ENCODE measurements at regions not wholly inside any gene's neighbourhood (a gene's known extent, or its start where the extent isn't known, plus 50 kb on each side); places are given as distances from the start of the nearest gene placed in this dataset.

DNA sequence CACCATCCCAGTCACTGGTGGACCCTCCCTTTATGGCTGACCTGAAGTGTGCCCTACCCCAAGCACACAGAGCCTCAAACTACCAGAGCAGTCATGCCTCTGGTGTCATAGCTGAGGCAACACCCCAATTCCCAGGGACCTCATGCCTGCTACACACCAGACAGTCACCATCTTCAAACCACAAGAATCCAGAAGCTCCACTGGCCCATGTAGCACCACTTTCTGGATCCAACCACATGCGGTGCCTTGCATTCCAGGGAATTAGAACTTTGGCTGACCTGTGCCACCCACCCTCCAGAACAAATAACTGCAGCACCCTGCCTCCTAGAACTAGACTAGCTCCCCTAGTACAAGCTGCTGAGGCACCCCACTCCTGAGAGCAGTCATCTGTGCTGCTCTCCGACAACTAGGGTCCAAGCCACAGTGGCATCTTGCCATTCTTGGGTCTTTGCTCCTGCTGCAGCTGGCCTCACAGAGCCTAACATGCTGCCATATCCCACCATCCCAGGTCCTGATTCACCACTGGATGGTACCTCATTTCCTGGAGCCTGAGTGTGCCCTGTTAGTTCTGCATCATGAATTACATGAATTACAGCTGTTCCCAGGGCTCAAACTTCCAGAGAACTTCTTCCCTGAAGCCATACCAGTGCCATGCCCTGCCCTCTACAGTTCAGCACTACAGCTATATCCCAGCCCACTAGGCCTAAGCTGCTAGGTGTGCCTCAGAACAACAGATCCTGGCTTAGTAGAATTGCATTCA lies 243.8 kb upstream of the CHST9 start:
- H3K4me1 ChIP-seq, result no peaks in the 10 kb centered on the region
- no peak overlapping the region for H3K27ac ChIP-seq (replicated peaks in 1 of 4)
- intact Hi-C loops (cut with DNase I), result no loop called here
- TF ChIP-seq POLR2A (IDR thresholded peaks at IDR 0.05; ENCODE audit: low read depth) (no peak), POLR2AphosphoS5 (IDR thresholded peaks at IDR 0.05) (no peak), EP300 (IDR thresholded peaks at IDR 0.05) (no peak), CTCF (IDR thresholded peaks at IDR 0.05) (no peak)
- 90% methylated on average over 2 of the region's 2 CpGs for WGBS
- H3K4me3 ChIP-seq, result no peak overlapping the region
- no peaks in the 10 kb centered on the region for H3K36me3 ChIP-seq
- no peaks in the 10 kb centered on the region for H3K27me3 ChIP-seq
- no peak for DNase-seq (ENCODE audit: extremely low spot score)
- H3K9me3 ChIP-seq, result peaks cover 0 to 17% (median 4%) of the 10 kb centered on the region in 4 donors

DNA sequence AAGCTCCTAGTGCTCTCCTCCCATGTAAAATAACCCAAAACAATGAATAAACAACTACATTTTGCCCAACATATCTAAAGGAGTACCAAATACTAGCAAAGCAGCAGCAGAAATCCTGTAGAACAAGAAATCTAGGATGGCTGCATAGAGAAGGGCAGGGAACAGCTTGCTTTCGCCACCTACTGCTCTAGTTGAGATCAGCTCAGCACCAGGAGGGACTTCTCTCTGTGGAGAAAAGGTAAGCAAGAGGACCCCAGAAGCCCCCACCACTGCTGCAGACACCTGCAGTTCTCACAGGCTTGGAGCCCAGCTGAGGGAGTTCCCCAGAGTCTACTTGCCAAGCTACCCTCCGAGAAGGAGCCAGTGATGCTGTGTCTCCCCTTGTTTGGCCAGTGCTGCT lies 243.0 kb upstream of the CHST9 start:
- Histone ChIP-seq H3K27me3 (no peaks in the 10 kb centered on the region), H3K4me3 (no peak overlapping the region), H3K36me3 (no peaks in the 10 kb centered on the region), H3K27ac (replicated peaks in 1 of 4) (no peak overlapping the region), H3K9me3 (peaks cover 0 to 17% (median 4%) of the 10 kb centered on the region in 4 donors), H3K4me1 (no peaks in the 10 kb centered on the region)
- 76% methylated on average over 2 of the region's 2 CpGs for WGBS
- DNase-seq (ENCODE audit: extremely low spot score), result no peak
- TF ChIP-seq POLR2AphosphoS5 (IDR thresholded peaks at IDR 0.05), result no peak
- TF ChIP-seq EP300 (IDR thresholded peaks at IDR 0.05), result no peak
- TF ChIP-seq POLR2A (IDR thresholded peaks at IDR 0.05; ENCODE audit: low read depth), result no peak
- no peak for TF ChIP-seq CTCF (IDR thresholded peaks at IDR 0.05)
- intact Hi-C loops (cut with DNase I), result no loop called here

- 82% methylated on average over 3 of the region's 3 CpGs for WGBS
- Histone ChIP-seq H3K36me3 (no peaks in the 10 kb centered on the region), H3K4me3 (no peak overlapping the region), H3K27me3 (no peaks in the 10 kb centered on the region), H3K4me1 (no peaks in the 10 kb centered on the region), H3K9me3 (no peaks in the 10 kb centered on the region), H3K27ac (replicated peaks in 1 of 4) (no peak overlapping the region)
- no peak for DNase-seq (ENCODE audit: extremely low spot score)
- intact Hi-C loops (cut with DNase I), result no loop called here
- TF ChIP-seq POLR2AphosphoS5 (IDR thresholded peaks at IDR 0.05) (no peak), CTCF (IDR thresholded peaks at IDR 0.05) (no peak), POLR2A (IDR thresholded peaks at IDR 0.05; ENCODE audit: low read depth) (no peak), EP300 (IDR thresholded peaks at IDR 0.05) (no peak)
Measured at GRCh38 chr18:27423581-27423980, 238.5 kb upstream of the CHST9 start.

GRCh38 chr18:27419646-27420045 lies 234.5 kb upstream of the CHST9 start:
- no peaks in the 10 kb centered on the region for H3K4me1 ChIP-seq
- H3K9me3 ChIP-seq, result no peaks in the 10 kb centered on the region
- 80% methylated on average over 2 of the region's 2 CpGs for whole genome bisulfite sequencing
- H3K4me3 ChIP-seq, result no peak overlapping the region
- H3K36me3 ChIP-seq, result no peaks in the 10 kb centered on the region
- no peak for DNase-seq (ENCODE audit: extremely low spot score)
- no peaks in the 10 kb centered on the region for H3K27me3 ChIP-seq
- TF ChIP-seq POLR2A (IDR thresholded peaks at IDR 0.05; ENCODE audit: low read depth) (no peak), EP300 (IDR thresholded peaks at IDR 0.05) (no peak), CTCF (IDR thresholded peaks at IDR 0.05) (no peak), POLR2AphosphoS5 (IDR thresholded peaks at IDR 0.05) (no peak)
- H3K27ac ChIP-seq (replicated peaks in 1 of 4), result no peak overlapping the region
- intact Hi-C loops (cut with DNase I), result no loop called here

- intact Hi-C loops (cut with DNase I), result no loop called here
- DNase-seq (ENCODE audit: extremely low spot score), result no peak
- WGBS, result 93% methylated on average over 4 of the region's 4 CpGs
- Histone ChIP-seq H3K9me3 (no peaks in the 10 kb centered on the region), H3K4me1 (peaks cover 0 to 15% (median 4%) of the 10 kb centered on the region in 4 donors), H3K4me3 (no peak overlapping the region), H3K36me3 (no peaks in the 10 kb centered on the region), H3K27me3 (no peaks in the 10 kb centered on the region), H3K27ac (replicated peaks in 1 of 4) (no peak overlapping the region)
- TF ChIP-seq POLR2AphosphoS5 (IDR thresholded peaks at IDR 0.05) (no peak), EP300 (IDR thresholded peaks at IDR 0.05) (no peak), POLR2A (IDR thresholded peaks at IDR 0.05; ENCODE audit: low read depth) (no peak), CTCF (IDR thresholded peaks at IDR 0.05) (no peak)
Measured at GRCh38 chr18:27415495-27415894, 230.4 kb upstream of the CHST9 start.

Measured in esophagus muscularis mucosa (tissue), 4 donors.